Hepatocyte (in vitro differentiated cells): ENCODE measurements at regions not wholly inside any gene's neighbourhood (a gene's known extent, or its start where the extent isn't known, plus 50 kb on each side); places are given as distances from the start of the nearest gene placed in this dataset.

Experiments
- EZH2 ChIP-seq: fragments of 200-600 bp; sonication (generic); IDR thresholded peaks from 2 replicates; pipeline ENCODE4 v1.6.1; 2016; ENCODE audit warnings: antibody characterized with exemption, mild to moderate bottlenecking, borderline replicate concordance
- EZH2phosphoT487 ChIP-seq: fragments of 200-600 bp; sonication (generic); IDR thresholded peaks from one replicate; pipeline ENCODE4 v1.6.1; 2018; ENCODE audit warnings: antibody characterized with exemption, mild to moderate bottlenecking, low read depth, moderate library complexity; ENCODE audit not compliant: unreplicated experiment, severe bottlenecking
- TF ChIP-seq, protein P1 (sequence below): fragments of 200-600 bp; sonication (generic); IDR thresholded peaks from 2 replicates; pipeline ENCODE4 v1.5.1; 2016; ENCODE audit warnings: antibody characterized with exemption, mild to moderate bottlenecking; ENCODE audit not compliant: poor library complexity

DNA sequence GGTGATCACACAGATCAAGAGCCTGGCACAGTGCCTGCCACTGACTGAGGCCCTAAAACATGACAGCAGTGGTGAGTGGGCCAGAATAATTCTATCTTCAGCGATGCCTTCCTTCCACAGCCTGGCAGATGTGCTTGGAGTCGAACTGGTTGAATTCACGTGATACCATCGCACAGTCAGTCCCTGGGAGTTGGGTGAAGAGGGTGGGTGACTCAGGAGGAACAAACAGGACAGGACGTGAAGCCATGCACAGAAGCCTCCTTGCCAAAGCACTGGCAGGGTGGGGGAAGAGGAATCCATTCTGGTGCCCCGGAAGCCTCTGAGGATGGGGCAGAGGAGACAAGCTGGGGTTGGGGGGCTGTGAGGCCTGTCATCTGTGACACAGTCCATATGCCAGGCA is 80.3 kb upstream of the WNT4 start:
- TF ChIP-seq EZH2 (no peak), EZH2phosphoT487 (no peak)
- TF ChIP-seq, protein P1, sequence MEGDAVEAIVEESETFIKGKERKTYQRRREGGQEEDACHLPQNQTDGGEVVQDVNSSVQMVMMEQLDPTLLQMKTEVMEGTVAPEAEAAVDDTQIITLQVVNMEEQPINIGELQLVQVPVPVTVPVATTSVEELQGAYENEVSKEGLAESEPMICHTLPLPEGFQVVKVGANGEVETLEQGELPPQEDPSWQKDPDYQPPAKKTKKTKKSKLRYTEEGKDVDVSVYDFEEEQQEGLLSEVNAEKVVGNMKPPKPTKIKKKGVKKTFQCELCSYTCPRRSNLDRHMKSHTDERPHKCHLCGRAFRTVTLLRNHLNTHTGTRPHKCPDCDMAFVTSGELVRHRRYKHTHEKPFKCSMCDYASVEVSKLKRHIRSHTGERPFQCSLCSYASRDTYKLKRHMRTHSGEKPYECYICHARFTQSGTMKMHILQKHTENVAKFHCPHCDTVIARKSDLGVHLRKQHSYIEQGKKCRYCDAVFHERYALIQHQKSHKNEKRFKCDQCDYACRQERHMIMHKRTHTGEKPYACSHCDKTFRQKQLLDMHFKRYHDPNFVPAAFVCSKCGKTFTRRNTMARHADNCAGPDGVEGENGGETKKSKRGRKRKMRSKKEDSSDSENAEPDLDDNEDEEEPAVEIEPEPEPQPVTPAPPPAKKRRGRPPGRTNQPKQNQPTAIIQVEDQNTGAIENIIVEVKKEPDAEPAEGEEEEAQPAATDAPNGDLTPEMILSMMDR = no peak
